GM12878 (cell line): ENCODE measurements at regions not wholly inside any gene's neighbourhood (a gene's known extent, or its start where the extent isn't known, plus 50 kb on each side); places are given as distances from the start of the nearest gene placed in this dataset.

ENCODE experiments used
- CTCF ChIP-seq, 3 experiments: IDR thresholded peaks in 2 of 3; conservative IDR thresholded peaks in 1 of 3; 2 replicates each; pipeline ENCODE4 v1.5.1; 2011; ENCODE audit warnings: low read depth in 3 of 3, low read length in 3 of 3, mild to moderate bottlenecking in 3 of 3, control low read depth in 2 of 3, moderate library complexity in 2 of 3, inconsistent platforms in 1 of 3, mixed read lengths in 1 of 3; ENCODE audit not compliant: control insufficient read depth in 2 of 3, insufficient read depth in 1 of 3; ENCODE audit errors: extremely low read depth in 1 of 3
- EP300 ChIP-seq, 2 experiments: fragments of 150-350 bp in 1 of 2; IDR thresholded peaks; 2 replicates each; pipeline ENCODE4 v1.6.1; 2011 to 2012; ENCODE audit warnings: low read depth in 2 of 2, low read length in 2 of 2, borderline replicate concordance in 1 of 2, improper control_type of control experiment in 1 of 2, inconsistent platforms in 1 of 2; ENCODE audit not compliant: control insufficient read depth in 1 of 2
- EZH2 ChIP-seq: IDR thresholded peaks from 2 replicates; pipeline ENCODE4 v1.6.1; 2012; ENCODE audit warnings: low read depth, mild to moderate bottlenecking, control low read depth, inconsistent platforms, low read length, borderline replicate concordance; ENCODE audit not compliant: control insufficient read depth
- GABPA ChIP-seq: IDR thresholded peaks from 2 replicates; pipeline ENCODE4 v1.6.1; 2014; ENCODE audit warnings: antibody characterized with exemption, low read depth, mild to moderate bottlenecking, inconsistent platforms
- KDM1A ChIP-seq: fragments of 200-600 bp; sonication (generic); IDR thresholded peaks from 2 replicates; pipeline ENCODE4 v1.6.1; 2016; ENCODE audit warnings: borderline replicate concordance
- MYC ChIP-seq: IDR thresholded peaks from 2 replicates; pipeline ENCODE4 v1.6.1; 2011; ENCODE audit warnings: mild to moderate bottlenecking, low read length, moderate library complexity, inconsistent platforms; ENCODE audit not compliant: insufficient read depth, insufficient replicate concordance, insufficient read length, severe bottlenecking
- NRF1 ChIP-seq: conservative IDR thresholded peaks from 2 replicates; pipeline ENCODE4 v1.6.1; 2011; ENCODE audit warnings: mild to moderate bottlenecking, low read depth, low read length, improper control_type of control experiment
- POLR2A ChIP-seq: IDR thresholded peaks from 2 replicates; pipeline ENCODE4 v1.6.1; 2011; ENCODE audit warnings: low read depth, mild to moderate bottlenecking, low read length
- ZNF24 ChIP-seq: fragments of 450-650 bp; IDR thresholded peaks from 2 replicates; pipeline ENCODE4 v1.6.1; 2017; ENCODE audit warnings: antibody characterized with exemption, mild to moderate bottlenecking
- ZNF274 ChIP-seq: IDR thresholded peaks from one replicate; pipeline ENCODE4 v1.8.0; 2011; ENCODE audit not compliant: insufficient read length, insufficient read depth
- TF ChIP-seq, protein P1 (sequence below): IDR thresholded peaks from 2 replicates; pipeline ENCODE4 v1.6.1; 2011; ENCODE audit warnings: mild to moderate bottlenecking, low read depth, low read length, moderate library complexity; ENCODE audit not compliant: insufficient replicate concordance
- TF ChIP-seq, protein P2 (sequence below): fragments of 450-650 bp; IDR thresholded peaks from 2 replicates; pipeline ENCODE4 v1.6.1; 2017; ENCODE audit warnings: mild to moderate bottlenecking

DNA sequence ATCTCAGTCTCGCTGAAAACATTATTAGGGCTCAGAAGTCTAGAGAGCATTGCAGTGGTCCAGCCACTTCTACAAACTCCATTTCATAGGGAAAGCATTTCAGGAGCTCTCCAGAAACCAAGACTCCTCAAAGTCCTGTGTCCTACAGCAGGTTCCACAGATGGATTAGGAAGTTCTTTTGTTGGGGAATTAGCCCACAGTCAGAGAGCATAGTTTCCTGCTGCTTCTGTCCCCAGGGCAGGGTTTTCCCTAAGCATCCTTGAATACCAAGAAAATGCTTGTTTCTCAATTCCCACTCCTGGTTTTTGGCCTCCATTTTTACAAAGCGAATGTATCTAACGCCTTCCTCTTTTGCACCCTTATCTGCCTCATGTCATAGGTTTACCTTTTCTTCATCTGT, 235.9 kb upstream of the PODXL start:
- TF ChIP-seq POLR2A (no peak), ZNF274 (no peak), GABPA (no peak), EZH2 (no peak), ZNF24 (no peak), EP300 (IDR thresholded peaks at IDR 0.05; ENCODE audit: borderline replicate concordance in 1 of 2, control insufficient read depth in 1 of 2, low read depth in 2 of 2, low read length in 2 of 2) (no peak), NRF1 (no peak), MYC (no peak), CTCF (IDR thresholded peaks at IDR 0.05 in 2 of 3, conservative IDR thresholded peaks at IDR 0.05 in 1 of 3; ENCODE audit: control insufficient read depth in 2 of 3, extremely low read depth in 1 of 3, insufficient read depth in 1 of 3, low read depth in 3 of 3, low read length in 3 of 3) (no peak), KDM1A (no peak)
- TF ChIP-seq, protein P1, sequence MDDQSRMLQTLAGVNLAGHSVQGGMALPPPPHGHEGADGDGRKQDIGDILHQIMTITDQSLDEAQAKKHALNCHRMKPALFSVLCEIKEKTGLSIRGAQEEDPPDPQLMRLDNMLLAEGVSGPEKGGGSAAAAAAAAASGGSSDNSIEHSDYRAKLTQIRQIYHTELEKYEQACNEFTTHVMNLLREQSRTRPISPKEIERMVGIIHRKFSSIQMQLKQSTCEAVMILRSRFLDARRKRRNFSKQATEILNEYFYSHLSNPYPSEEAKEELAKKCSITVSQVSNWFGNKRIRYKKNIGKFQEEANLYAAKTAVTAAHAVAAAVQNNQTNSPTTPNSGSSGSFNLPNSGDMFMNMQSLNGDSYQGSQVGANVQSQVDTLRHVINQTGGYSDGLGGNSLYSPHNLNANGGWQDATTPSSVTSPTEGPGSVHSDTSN: no peak
- TF ChIP-seq, protein P2, sequence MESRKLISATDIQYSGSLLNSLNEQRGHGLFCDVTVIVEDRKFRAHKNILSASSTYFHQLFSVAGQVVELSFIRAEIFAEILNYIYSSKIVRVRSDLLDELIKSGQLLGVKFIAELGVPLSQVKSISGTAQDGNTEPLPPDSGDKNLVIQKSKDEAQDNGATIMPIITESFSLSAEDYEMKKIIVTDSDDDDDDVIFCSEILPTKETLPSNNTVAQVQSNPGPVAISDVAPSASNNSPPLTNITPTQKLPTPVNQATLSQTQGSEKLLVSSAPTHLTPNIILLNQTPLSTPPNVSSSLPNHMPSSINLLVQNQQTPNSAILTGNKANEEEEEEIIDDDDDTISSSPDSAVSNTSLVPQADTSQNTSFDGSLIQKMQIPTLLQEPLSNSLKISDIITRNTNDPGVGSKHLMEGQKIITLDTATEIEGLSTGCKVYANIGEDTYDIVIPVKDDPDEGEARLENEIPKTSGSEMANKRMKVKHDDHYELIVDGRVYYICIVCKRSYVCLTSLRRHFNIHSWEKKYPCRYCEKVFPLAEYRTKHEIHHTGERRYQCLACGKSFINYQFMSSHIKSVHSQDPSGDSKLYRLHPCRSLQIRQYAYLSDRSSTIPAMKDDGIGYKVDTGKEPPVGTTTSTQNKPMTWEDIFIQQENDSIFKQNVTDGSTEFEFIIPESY: no peak
